GM18505 (cell line): ENCODE measurements at regions not wholly inside any gene's neighbourhood (a gene's known extent, or its start where the extent isn't known, plus 50 kb on each side); places are given as distances from the start of the nearest gene placed in this dataset.
"Not testable (repeated sequence)": the region's sequence is repeated elsewhere in the genome, so short reads cannot be mapped to it uniquely, and the experiment has no call there.

Experiments used
- ATAC-seq: cut with Tn5 transposase; IDR thresholded peaks from one replicate; pipeline ENCODE4 v1.9.1; 2021; ENCODE audit not compliant: unreplicated experiment
- POLR2A ChIP-seq: IDR thresholded peaks from 4 replicates; pipeline ENCODE4 v1.6.1; 2011; ENCODE audit warnings: borderline replicate concordance; ENCODE audit not compliant: insufficient read depth, insufficient read length; ENCODE audit errors: extremely low read depth

DNA sequence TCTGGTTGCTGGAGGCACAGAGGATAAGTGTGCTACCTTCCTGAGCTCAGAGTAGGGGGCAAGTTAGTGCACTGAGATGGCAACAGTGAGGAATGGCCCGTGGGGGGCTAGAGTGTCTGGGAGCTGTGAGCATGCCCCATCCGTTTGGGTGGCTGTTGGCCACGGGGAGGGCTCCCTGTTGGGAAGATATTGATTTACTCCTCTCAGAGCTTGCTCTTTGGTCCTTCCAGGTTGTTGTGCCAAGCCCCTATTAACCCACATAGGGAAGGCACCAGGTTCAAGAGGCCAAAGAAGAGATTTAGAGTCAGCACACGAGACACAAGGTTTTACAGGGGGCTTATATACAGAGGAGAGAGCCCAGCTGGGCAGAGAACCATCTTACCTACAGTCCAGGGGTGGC lies 318.8 kb downstream of the TSN start:
- no peak for ATAC-seq
- TF ChIP-seq POLR2A = no peak

DNA sequence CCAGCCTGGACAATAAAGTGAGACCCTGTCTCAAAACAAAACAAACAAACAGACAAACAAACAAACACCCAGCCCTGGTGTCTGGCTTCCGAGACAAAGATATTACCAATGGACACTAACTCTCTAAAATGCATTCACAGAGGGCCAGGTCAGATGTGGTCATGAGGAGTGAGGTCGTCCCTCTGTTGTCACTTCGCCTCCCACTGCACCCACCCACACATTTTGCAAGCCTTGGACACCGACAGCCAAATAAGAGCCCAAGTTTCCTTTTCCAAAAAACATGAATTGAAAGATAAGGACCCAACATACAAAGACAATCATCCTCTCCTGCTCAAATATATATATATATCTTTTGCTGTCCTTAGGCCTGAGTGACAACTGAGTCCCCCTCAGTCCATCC lies 319.9 kb downstream of the TSN start:
- ATAC-seq = no peak
- TF ChIP-seq POLR2A = no peak

DNA sequence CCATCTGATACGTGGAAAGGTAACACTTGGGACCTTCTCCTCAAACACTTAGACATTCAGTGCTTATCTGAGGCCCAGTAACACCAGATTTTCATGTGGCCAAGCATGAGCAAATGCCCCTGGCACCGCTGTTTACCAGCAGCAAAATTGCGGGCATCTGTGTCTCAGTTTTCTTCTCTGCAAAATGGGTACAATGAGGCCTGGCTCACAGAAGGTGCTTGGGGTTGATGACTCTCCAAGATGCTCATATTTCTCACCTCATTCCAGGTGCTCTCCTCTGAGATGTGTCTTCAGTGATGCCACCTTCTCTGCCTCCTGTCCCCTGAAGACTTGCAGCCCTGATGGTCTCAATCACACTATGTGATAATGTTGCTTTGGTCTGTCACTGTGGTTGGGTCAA lies 321.7 kb downstream of the TSN start:
- no peak for TF ChIP-seq POLR2A
- no peak for ATAC-seq

DNA sequence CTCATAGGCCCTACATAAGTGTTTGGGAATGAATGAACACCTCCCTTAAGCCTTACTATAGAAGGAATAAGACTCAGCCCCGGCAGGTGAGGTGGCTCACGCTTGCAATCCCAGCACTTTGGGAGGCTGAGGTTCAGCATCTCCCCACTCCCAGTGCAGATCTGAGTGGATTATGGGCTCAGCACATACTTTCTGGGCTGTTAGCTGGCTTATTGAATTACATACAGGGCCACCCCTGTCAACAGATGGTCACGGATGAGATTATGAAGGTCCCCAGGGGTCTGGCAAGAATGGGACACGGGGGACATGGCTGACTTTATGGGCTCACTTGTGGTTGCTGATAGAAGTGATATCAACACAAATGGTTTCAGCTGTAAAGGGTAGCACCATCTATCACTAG lies 322.3 kb downstream of the TSN start:
- no peak for ATAC-seq
- no peak for TF ChIP-seq POLR2A

DNA sequence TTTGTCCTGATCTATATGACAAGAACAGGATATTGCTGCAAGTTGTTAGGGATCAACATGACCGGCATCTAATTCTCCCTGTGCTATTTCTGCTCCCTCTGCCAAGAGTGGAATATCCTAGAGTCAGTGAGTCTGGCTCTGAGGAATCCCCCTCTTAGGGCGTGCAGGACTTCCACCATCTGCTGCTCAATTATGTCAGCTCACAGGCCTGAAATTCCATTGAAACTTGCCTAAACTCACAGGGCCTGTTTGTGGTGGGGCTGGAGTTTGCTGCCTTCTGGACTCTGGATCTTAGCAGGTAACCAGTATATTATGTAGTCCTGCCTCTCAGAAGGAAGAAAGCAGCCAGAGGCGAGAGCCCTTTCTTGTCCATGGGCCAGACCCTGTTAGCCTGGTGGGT lies 323.0 kb downstream of the TSN start:
- no peak for ATAC-seq

DNA sequence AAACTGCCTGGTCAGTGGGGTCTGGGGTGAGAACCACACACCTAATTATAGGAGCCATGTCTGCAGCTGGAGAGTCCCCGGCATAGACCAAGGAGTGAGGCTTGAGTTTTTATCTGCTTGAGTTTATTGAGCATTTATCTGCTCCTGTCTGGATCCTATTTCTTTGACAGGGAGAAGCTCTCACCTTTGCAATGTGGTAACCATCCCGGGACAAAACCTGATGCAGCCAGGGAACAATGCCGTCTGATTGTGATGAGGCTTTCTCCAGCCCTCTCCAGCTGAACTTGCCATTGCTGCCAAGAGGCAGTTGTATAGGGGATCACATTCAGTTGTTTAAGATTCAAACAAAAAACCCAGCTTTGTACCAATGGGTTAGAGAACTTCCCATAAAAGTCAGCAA lies 324.4 kb downstream of the TSN start:
- no peak for ATAC-seq
- TF ChIP-seq POLR2A = no peak

More for the DNA sequence above, 323.0 kb downstream of the TSN start:
- no peak for TF ChIP-seq POLR2A

DNA sequence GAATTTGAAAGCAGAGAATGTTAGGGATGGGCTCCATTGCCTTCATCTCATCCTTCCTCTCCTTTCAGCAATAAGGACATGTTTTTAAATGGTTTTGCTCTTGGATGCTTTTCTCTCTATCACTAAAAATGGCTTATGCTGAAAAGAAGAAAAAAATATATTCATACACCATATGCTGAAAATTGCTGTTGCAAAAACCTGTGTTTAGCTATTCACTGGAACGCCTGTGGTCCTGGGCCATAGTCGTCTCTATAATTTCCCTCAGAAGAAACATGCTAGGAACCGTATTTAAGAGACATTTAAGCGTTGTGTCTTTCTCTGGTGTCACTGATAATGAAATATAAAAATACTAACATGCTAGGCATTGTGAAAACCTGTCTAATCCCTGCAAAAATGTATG lies 324.9 kb downstream of the TSN start:
- ATAC-seq = no peak
- TF ChIP-seq POLR2A = no peak

DNA sequence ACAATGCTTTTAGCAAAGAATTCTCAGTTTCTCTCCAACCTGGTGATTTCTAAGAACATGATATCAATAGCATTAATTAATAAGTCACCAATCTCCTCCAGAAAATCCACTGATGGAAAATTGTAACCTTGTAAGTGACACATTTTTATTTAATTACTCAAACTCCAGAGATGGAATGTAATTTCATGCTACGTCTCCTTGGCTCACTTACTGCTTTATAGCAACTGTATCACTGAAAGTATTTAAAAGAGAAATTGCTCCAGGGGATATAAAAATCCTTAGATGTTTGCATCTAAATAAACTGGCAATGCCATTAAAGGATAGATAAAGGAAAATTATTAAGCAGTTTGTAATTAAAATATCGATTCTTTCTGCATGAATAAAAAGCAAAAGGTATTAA lies 325.4 kb downstream of the TSN start:
- no peak for ATAC-seq
- TF ChIP-seq POLR2A = no peak

DNA sequence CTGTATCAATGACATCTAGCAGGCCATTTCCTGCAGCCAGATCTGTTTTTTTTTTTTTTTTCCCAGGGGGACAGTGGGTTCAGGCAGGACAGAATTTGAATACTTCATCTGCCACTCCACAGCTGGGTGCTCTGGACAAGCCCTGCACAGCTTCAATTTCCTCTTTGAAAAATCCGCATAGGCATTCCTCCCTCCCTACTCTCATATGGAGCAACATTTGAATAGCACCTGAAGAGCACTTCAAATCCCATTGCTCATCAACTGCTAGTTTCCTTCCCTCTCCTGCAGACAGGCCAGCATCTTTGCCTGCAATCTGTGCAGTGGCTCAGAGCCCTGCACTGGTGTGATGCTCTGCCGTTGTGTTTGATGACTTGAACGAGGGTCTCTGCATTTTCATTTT lies 326.3 kb downstream of the TSN start:
- no peak for ATAC-seq
- TF ChIP-seq POLR2A = no peak

DNA sequence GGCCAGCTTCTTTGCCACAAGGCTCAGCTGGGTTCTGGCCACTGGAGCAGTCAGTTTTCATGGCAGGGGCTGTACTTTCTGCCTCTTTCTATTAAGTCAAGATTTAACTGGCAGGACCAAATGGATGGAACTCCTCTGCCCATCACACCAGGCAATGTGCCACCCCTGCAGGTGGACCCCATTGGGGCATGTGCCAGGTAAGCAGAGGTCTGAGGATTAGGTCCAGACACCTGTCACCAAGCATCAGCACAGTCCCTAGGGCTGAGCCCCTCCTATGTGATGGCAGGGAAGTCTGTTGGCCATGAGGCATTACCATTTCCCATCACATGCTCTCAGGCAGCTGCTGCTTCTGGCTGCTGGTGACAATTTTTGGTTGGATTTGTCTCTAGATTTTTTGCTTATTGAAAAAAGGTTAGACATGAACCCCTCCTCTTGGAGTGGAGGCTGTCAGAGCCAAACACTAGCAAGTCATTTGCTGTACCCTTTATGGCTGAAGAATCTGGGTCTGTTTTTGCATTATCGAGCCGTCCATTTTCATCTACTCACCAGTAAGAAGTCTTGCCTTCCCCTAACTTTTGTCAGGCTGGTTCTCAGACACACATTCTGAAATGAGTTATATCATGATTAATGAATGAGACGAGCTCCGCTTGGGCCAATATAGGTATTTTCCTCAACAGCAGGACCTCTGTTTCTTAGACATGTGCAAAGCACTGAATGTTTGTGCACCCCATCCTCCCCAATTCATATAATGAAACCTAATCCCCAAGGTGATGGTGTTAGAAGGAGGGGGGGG lies 328.0 kb downstream of the TSN start:
- TF ChIP-seq POLR2A = no peak
- ATAC-seq = no peak

DNA sequence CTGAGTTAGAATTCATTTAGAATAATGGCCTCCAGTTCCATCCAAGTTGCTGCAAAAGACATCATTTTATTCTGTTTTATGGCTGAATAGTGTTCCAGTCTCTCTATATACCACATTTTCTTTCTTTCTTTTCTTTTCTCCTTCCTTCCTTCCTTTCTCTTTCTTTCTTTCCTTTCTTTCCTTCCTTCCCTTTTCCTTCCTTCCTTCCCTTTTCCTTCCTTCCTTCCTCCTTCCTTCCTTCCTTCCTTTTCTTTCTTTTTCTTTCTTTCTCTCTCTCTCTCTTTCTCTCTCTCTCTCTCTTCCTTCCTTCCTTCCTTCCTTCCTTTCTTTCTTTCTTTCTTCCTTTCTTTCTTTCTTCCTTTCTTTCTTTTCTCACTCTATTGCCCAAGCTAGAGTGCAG lies 330.2 kb downstream of the TSN start:
- ATAC-seq = not testable (repeated sequence)

DNA sequence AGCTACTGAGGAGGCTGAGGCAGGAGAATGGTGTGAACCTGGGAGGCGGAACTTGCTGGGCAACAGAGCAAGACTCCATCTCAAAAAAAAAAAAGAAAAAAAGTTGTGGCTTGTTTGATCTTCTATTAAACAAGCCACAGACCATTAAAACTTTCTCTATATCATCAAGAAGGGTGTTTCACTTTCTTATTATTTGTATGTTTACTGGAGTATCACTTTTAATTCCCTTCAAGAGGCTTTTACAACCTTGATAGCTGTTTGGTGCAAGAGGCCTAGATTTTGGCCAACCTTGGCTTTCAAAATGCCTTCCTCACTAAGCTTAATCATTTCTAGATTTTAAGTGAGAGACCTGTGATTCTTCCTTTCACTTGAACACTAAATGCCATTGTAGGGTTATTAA lies 339.1 kb downstream of the TSN start:
- ATAC-seq = no peak
- TF ChIP-seq POLR2A = no peak

DNA sequence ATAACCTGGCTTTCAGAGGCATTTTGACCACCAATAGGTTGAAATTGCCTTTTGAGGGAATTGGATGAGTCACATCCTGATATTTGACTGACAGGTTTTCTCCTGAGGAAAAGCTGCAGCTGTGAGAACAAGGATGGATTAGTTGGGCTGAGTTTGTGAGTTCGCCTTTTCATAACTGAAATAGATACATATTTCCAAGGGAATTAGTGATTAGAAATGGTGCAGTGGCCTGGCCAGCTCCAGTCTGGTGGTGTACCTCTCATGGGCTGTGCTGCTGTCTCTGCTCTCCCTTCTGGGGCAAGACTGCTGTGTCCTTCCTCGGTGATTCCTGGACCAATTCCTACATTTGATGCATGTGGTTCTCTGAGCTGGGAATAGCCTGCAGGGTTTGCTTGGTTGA lies 341.3 kb downstream of the TSN start:
- no peak for ATAC-seq
- TF ChIP-seq POLR2A = no peak

DNA sequence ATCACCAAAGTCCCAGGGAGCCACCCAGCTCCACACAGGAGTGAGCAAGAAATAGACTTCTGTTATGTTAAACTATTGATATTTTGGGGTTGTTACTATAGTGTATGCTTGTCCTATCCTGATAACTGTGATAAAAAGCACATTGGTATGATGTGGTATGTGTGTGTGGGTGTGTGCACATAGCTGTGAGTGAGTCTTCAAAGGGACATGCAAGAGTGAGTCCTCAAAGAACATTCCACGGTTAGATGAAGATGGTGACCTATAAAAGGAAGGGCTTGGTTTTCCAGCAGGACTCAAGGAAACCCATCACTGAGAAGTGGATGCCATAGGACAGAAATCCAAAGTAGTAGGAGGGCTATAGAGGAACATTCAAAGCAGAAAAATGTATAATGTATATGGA lies 342.9 kb downstream of the TSN start:
- TF ChIP-seq POLR2A = no peak
- no peak for ATAC-seq

DNA sequence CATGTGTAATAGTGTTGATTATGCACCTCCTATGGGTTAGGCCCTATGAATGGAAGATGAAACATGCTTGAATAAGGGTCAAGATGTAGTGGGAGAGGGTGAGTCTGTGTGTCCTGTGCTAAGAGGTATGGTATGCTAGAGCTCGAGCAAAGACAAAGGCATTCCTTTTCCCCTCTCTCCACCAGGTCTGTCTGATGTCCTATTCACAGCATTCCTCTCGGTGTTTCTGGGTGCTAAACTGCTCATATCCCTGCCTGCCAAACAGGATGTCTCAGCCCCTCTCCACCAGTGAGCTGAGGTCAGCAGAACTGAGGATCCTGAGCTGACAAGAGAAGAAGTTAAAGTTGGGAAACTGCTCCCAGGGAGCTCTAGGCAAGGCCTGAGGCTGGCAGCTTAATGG lies 344.9 kb downstream of the TSN start:
- no peak for ATAC-seq
- TF ChIP-seq POLR2A = no peak

DNA sequence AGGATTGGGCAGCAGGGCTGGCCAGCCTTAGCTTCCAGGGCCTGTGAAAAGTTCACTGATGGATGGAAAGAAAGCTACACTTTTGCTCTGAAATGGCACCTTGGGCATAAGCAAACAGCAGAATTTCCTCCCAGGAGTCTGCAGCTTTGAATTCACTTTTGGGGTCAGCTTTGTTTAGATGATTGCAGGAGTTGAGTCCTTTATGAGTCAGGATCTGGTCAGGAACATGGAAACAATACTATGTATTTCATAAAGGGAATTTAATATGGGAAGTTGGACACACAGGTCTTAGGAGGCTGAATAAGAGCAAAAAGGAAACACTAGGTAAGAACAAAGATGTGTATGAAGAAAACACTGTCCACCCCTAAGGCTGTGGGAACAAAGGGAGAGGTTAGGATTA lies 345.3 kb downstream of the TSN start:
- TF ChIP-seq POLR2A = no peak
- ATAC-seq = no peak

DNA sequence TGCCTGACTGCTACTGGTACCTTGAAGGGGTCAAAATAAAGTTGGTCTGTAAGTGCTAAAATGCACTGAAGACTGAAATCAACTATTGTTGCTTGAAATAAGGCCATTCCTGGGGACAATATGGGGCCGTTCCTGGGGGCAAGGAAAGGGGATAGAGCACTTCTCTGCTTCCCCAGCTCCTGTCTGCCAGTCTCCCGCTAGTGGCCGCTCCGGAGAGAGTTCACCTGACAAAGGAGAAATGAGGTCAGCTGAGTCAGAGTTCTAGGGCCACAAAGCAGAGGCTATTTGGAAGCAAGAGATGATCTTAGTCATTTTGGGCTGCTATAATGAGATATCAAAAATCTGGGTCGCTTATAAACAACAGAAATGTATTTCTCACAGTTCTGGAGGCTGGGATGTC lies 345.9 kb downstream of the TSN start:
- TF ChIP-seq POLR2A = no peak
- no peak for ATAC-seq
